ENCODE measurements at regions not wholly inside any gene's neighbourhood (a gene's known extent, or its start where the extent isn't known, plus 50 kb on each side); places are given as distances from the start of the nearest gene placed in this dataset.

DNA sequence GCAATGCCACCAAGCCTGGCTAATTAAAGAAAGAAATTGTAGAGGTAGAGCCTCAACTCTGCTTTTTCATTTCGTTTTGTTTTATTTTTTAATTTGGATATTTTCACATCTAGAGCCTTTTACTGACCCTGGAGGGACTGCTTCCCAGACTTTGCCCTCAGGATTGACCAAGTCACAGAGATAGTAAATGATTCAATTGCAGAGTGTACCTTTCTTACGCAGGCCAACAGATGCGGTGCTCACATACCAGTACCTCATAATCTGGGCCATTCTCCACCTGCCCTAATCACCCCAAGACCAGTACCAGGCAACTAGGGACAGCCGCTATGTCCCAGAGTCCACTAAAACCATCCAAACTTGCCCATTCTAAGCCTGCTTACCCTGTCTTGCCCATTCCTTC, 110.8 kb downstream of the DDX1 start:
- H3K27ac ChIP-seq (ENCODE audit: low read depth, low read length, severe bottlenecking), result no peak overlapping the region
- WGBS, 2 experiments (ENCODE audit: insufficient coverage in 2 of 2), result 98 to 100% methylated on average over 1 to 3 of the region's 4 CpGs
- no peaks in the 10 kb centered on the region for H3K36me3 ChIP-seq (ENCODE audit: control insufficient read depth, insufficient read depth, low read length)
- no peaks in the 10 kb centered on the region for H3K9me3 ChIP-seq (ENCODE audit: control insufficient read depth, low read length)
- H3K4me3 ChIP-seq (ENCODE audit: extremely low read depth, insufficient read depth, low read length, poor library complexity, severe bottlenecking), result no peak overlapping the region
- peaks cover 16% of the 10 kb centered on the region for H3K4me1 ChIP-seq (ENCODE audit: control insufficient read depth, insufficient read depth, low read length, poor library complexity, severe bottlenecking)

DNA sequence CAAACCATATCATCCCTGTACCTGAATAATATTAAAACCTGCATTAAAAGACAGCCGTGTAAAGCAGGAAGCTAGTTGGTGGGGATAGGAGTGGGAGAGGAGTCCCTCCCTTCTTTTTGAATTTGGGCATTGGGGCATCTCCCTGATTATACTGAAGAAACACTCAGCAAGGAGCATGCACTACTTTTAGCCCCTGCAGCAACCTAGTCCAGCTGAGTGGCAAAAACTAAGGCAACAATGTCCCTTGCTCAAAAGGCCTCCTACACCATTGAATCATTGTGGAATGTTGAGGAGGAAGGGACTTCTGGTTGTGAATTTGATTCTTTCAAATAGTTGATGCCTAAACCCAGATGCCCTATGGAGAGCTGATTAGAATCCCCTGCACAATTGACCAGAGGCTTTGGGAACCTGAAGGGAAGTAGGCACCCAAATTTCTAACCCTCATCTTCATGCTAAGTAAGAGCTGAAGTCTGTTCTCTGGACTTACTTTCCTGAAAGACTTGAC, 111.7 kb downstream of the DDX1 start:
- Histone ChIP-seq H3K4me3 (ENCODE audit: extremely low read depth, insufficient read depth, low read length, poor library complexity, severe bottlenecking) (no peak overlapping the region), H3K36me3 (ENCODE audit: control insufficient read depth, insufficient read depth, low read length) (no peaks in the 10 kb centered on the region), H3K4me1 (ENCODE audit: control insufficient read depth, insufficient read depth, low read length, poor library complexity, severe bottlenecking) (peaks cover 16% of the 10 kb centered on the region), H3K27ac (ENCODE audit: low read depth, low read length, severe bottlenecking) (peak overlapping the region; percentile 49), H3K9me3 (ENCODE audit: control insufficient read depth, low read length) (no peaks in the 10 kb centered on the region)
- WGBS, 2 experiments (ENCODE audit: insufficient coverage in 2 of 2), result no CpG with 5 or more reads among the region's 1 CpG

DNA sequence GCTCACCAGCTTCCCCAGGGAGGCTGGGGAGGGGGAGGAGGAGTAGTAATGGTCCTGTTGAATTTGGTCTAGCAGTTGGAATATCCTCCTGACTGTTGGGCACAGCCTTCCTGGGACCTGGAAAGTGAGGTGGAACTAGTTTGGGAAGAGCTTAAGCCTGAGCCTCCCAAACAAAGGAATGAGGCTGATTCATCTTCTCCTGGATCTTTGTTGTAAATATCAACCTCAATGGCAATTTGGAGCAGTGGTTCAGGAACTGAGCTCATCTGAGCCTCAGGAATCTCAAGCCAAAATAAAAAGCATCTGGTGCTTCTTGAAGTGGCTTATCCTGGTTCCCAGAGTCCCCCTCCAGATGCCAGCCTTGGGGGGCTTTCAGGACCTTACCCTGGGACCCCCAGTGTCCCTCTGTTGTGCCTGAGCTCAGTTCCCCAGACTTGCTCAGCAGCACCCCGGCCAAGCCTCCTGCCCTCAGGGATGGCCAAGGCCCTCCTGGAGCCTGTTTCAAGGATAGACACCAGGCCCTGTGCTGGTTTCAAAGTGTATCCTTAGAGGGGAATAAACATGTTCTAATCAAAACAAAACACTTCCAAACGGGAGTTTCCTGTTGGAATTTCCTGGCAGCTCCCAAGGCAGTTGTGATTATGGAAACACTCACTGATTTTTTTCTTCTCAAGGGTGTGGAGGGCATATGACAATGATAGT, 112.6 kb downstream of the DDX1 start:
- no peaks in the 10 kb centered on the region for H3K9me3 ChIP-seq (ENCODE audit: control insufficient read depth, low read length)
- 63 to 100% methylated on average over 1 to 2 of the region's 2 CpGs for whole genome bisulfite sequencing, 2 experiments (ENCODE audit: insufficient coverage in 2 of 2)
- H3K4me1 ChIP-seq (ENCODE audit: control insufficient read depth, insufficient read depth, low read length, poor library complexity, severe bottlenecking), result peaks cover 16% of the 10 kb centered on the region
- peak overlapping the region; percentile 49 for H3K27ac ChIP-seq (ENCODE audit: low read depth, low read length, severe bottlenecking)
- no peak overlapping the region for H3K4me3 ChIP-seq (ENCODE audit: extremely low read depth, insufficient read depth, low read length, poor library complexity, severe bottlenecking)
- no peaks in the 10 kb centered on the region for H3K36me3 ChIP-seq (ENCODE audit: control insufficient read depth, insufficient read depth, low read length)

DNA sequence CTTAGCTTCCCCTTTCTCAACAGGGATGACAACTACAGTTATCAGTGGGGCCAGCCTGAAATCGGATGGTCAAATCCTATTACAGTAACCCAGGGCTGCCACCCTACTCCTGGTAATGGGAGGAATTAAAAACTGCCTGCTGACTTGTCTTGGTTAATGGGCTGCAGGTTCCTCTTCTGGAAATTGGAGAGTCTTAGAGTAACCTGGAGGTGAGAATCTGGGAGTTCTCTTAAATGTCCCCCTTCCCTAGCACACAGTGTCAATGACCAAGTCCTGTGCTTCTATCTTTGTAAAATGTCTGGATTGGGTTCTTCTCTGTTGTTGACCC, 113.1 kb downstream of the DDX1 start:
- H3K4me1 ChIP-seq (ENCODE audit: control insufficient read depth, insufficient read depth, low read length, poor library complexity, severe bottlenecking), result peaks cover 19% of the 10 kb centered on the region
- no CpG with 5 or more reads among the region's 1 CpG for WGBS, 2 experiments (ENCODE audit: insufficient coverage in 2 of 2)
- no peaks in the 10 kb centered on the region for H3K9me3 ChIP-seq (ENCODE audit: control insufficient read depth, low read length)
- H3K27ac ChIP-seq (ENCODE audit: low read depth, low read length, severe bottlenecking), result no peak overlapping the region
- no peak overlapping the region for H3K4me3 ChIP-seq (ENCODE audit: extremely low read depth, insufficient read depth, low read length, poor library complexity, severe bottlenecking)
- no peaks in the 10 kb centered on the region for H3K36me3 ChIP-seq (ENCODE audit: control insufficient read depth, insufficient read depth, low read length)

DNA sequence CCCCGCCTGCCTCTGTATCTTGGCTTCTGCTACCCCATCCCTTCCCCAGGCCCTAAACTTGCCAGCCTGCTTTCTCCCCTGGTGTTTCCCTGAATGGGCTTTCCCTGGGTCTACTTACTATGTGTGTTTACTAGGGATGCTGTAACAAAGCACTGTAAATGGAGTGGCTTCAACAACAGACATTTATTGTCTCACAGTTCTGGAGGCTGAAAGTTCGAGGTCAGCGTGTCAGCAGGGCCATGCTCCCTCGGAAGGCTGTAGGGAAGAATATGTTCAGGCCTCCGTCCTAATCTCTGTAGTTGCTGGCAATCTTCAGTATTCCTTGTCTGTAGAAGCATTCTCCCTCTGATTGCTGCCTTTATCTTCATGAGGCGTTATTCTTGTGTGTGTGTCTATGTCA, 113.6 kb downstream of the DDX1 start:
- Histone ChIP-seq H3K4me3 (ENCODE audit: extremely low read depth, insufficient read depth, low read length, poor library complexity, severe bottlenecking) (no peak overlapping the region), H3K9me3 (ENCODE audit: control insufficient read depth, low read length) (no peaks in the 10 kb centered on the region), H3K4me1 (ENCODE audit: control insufficient read depth, insufficient read depth, low read length, poor library complexity, severe bottlenecking) (peaks cover 19% of the 10 kb centered on the region), H3K27ac (ENCODE audit: low read depth, low read length, severe bottlenecking) (no peak overlapping the region), H3K36me3 (ENCODE audit: control insufficient read depth, insufficient read depth, low read length) (no peaks in the 10 kb centered on the region)
- 84 to 97% methylated on average over 4 to 5 of the region's 6 CpGs for WGBS, 2 experiments (ENCODE audit: insufficient coverage in 2 of 2)

DNA sequence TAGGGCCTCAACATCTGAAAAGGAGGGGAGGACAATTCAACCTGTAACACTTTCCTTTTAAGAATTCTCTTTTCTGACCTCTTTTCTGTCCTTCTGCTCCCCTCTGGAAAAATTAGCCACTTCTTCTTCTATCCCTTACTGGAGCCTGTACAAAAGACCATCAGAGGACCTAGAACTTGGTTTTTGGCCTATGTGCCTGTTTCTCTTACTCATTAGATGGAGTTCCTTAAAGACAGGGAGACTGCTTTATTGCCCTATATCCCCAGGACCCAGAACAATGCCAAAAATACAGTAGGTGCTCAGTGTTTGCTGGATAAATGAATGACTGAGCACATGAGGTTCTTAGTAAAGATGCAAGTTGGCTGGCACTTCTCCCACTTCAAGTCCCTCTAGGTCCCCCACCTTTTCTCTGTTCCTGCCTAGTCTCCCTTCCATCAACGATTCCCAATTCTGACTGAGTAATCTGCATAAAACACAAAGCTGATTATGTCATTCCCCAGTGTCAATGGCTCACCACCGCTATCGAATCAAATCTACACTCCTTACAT, 114.2 kb downstream of the DDX1 start:
- no peaks in the 10 kb centered on the region for H3K9me3 ChIP-seq (ENCODE audit: control insufficient read depth, low read length)
- WGBS, 2 experiments (ENCODE audit: insufficient coverage in 2 of 2), result 100% methylated on average over 1 of the region's 3 CpGs
- H3K4me3 ChIP-seq (ENCODE audit: extremely low read depth, insufficient read depth, low read length, poor library complexity, severe bottlenecking), result no peak overlapping the region
- H3K4me1 ChIP-seq (ENCODE audit: control insufficient read depth, insufficient read depth, low read length, poor library complexity, severe bottlenecking), result peaks cover 19% of the 10 kb centered on the region
- no peak overlapping the region for H3K27ac ChIP-seq (ENCODE audit: low read depth, low read length, severe bottlenecking)
- no peaks in the 10 kb centered on the region for H3K36me3 ChIP-seq (ENCODE audit: control insufficient read depth, insufficient read depth, low read length)

DNA sequence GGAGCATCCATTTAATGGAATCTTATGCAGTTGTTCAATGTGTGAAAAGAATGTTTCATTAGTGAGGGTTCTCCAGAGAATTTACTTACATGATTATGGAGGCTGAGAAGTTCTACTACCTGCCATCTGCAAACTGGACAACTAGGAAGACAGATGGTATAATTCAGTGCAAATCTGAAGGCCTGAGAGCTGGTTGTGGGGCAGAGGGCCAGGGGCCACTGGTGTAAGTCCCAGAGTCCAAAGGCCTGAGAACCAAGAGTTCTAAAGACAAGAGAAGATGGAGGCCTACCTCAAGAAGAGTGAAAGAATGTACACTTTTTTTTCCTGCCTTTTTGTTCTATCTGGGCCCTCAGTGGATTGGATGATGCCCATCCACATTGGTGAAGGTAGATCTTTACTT, 114.8 kb downstream of the DDX1 start:
- no peak overlapping the region for H3K4me3 ChIP-seq (ENCODE audit: extremely low read depth, insufficient read depth, low read length, poor library complexity, severe bottlenecking)
- no peaks in the 10 kb centered on the region for H3K36me3 ChIP-seq (ENCODE audit: control insufficient read depth, insufficient read depth, low read length)
- no peaks in the 10 kb centered on the region for H3K9me3 ChIP-seq (ENCODE audit: control insufficient read depth, low read length)
- peaks cover 19% of the 10 kb centered on the region for H3K4me1 ChIP-seq (ENCODE audit: control insufficient read depth, insufficient read depth, low read length, poor library complexity, severe bottlenecking)
- H3K27ac ChIP-seq (ENCODE audit: low read depth, low read length, severe bottlenecking), result no peak overlapping the region

DNA sequence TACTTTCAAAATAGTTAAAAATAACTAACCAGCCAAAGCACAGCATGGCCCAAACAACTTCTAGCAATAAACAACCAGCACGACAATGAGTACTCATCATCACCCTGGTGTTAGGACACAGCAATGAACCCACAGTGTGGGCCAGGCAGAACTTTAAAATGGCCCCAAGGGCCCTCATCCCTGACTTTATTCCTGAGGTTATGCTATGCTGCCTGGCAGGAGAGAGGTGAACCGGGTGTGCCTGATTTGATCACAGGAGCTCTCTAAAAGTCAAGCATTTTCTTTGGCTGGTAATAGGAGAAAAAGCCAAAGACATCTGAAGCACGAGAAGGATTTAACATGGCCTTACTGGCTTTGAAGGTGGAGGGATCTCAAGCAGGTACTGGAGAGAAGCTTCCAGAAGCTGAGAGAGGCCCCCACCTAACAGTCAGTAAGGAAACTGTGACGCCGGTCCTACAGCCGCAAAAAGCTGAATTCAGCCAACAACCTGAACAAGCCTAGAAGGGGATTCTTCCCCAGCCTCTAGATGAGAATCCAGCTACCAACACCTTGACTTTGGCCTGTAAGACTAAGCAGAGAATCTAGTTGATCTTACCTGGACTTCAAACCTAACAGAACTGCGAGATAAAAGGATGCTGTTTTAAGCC, 115.4 kb downstream of the DDX1 start:
- peaks cover 19% of the 10 kb centered on the region for H3K4me1 ChIP-seq (ENCODE audit: control insufficient read depth, insufficient read depth, low read length, poor library complexity, severe bottlenecking)
- H3K9me3 ChIP-seq (ENCODE audit: control insufficient read depth, low read length), result no peaks in the 10 kb centered on the region
- H3K36me3 ChIP-seq (ENCODE audit: control insufficient read depth, insufficient read depth, low read length), result no peaks in the 10 kb centered on the region
- H3K27ac ChIP-seq (ENCODE audit: low read depth, low read length, severe bottlenecking), result no peak overlapping the region
- WGBS, 2 experiments (ENCODE audit: insufficient coverage in 2 of 2), result 85 to 91% methylated on average over 6 of the region's 7 CpGs
- no peak overlapping the region for H3K4me3 ChIP-seq (ENCODE audit: extremely low read depth, insufficient read depth, low read length, poor library complexity, severe bottlenecking)

DNA sequence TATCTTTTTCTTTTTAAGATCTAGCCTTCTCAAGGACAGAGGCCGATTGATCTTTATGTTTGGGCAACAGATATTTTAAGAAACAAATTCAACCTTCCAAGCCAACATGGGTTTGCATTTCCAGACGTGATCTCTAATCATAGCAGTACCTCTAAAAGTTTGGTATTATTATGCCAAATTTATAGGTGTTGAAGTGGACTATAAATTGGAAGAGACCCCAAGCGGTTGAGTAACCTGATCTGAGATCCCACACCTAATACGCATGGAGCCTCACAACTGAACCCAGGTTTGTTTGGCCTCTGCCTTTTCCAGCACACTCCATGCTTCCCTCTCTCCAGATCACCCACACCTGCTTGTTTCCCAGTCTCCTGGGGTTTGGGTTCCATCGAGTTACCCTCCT, 116.5 kb downstream of the DDX1 start:
- H3K9me3 ChIP-seq (ENCODE audit: control insufficient read depth, low read length), result no peaks in the 10 kb centered on the region
- no peaks in the 10 kb centered on the region for H3K36me3 ChIP-seq (ENCODE audit: control insufficient read depth, insufficient read depth, low read length)
- peaks cover 17% of the 10 kb centered on the region for H3K4me1 ChIP-seq (ENCODE audit: control insufficient read depth, insufficient read depth, low read length, poor library complexity, severe bottlenecking)
- no peak overlapping the region for H3K4me3 ChIP-seq (ENCODE audit: extremely low read depth, insufficient read depth, low read length, poor library complexity, severe bottlenecking)
- 60 to 94% methylated on average over 1 to 2 of the region's 5 CpGs for WGBS, 2 experiments (ENCODE audit: insufficient coverage in 2 of 2)
- no peak overlapping the region for H3K27ac ChIP-seq (ENCODE audit: low read depth, low read length, severe bottlenecking)

DNA sequence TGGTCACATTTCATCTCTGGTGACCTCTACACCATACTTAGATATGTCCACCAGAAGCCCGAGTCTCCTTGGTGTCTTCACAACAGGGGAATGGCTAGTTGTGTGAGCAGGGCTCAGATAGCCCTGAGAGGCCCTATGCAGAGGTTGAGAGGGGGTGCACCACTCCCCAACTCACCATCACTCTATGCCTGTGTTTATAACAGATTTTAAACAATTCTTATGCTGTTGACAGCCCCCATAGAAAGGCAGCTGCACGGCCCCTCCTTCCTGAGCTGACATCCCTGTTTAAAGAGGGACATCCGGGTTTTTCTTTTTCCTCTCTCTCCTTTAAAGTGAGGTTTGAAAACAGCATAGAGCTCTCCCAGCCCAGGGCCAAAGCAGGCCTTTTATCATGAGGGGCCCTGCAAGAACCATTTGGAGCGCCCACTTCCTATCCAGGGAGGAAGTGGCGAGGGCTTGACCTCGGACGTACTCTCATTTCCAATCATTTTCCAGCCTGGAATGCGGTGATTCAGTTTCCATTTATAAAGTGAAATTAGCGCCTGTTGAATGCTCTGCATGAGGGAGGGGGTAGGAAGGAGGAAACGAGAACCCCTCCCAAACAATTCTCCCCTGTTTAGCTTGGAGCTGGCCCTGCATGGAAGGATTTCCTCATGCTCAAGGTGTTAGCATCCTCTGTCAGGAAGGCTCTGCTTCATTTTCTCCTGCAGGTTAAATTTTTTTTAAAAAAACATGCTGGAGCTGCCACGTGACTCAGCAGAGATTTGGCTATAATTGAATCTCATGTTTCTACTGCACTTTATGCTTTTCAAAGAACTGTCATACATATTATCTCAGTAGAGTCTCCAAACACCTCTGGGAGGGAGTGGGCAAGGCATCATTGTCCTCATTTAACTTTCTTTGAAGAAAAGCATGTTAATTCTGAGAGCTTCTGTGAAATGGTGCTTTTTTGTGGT, 117.5 kb downstream of the DDX1 start:
- 93% methylated on average over 4 to 5 of the region's 11 CpGs for WGBS, 2 experiments (ENCODE audit: insufficient coverage in 2 of 2)
- no peak overlapping the region for H3K27ac ChIP-seq (ENCODE audit: low read depth, low read length, severe bottlenecking)
- H3K4me3 ChIP-seq (ENCODE audit: extremely low read depth, insufficient read depth, low read length, poor library complexity, severe bottlenecking), result no peak overlapping the region
- H3K4me1 ChIP-seq (ENCODE audit: control insufficient read depth, insufficient read depth, low read length, poor library complexity, severe bottlenecking), result peaks cover 7% of the 10 kb centered on the region
- H3K9me3 ChIP-seq (ENCODE audit: control insufficient read depth, low read length), result no peaks in the 10 kb centered on the region
- no peaks in the 10 kb centered on the region for H3K36me3 ChIP-seq (ENCODE audit: control insufficient read depth, insufficient read depth, low read length)

All from mesodermal cell (in vitro differentiated cells).